Neuron (in vitro differentiated cells): ENCODE measurements at regions not wholly inside any gene's neighbourhood (a gene's known extent, or its start where the extent isn't known, plus 50 kb on each side); places are given as distances from the start of the nearest gene placed in this dataset.

ENCODE experiments used
- H2AFZ ChIP-seq: one replicate; pipeline ENCODE4 v1.6.1; 2013; ENCODE audit warnings: low read depth, mild to moderate bottlenecking, inconsistent platforms, low read length, moderate library complexity
- H3K27me3 ChIP-seq: one replicate; pipeline ENCODE4 v1.6.1; 2013; ENCODE audit warnings: low read length; ENCODE audit not compliant: insufficient read depth
- H3K36me3 ChIP-seq: one replicate; pipeline ENCODE4 v1.6.1; 2013; ENCODE audit warnings: low read length; ENCODE audit not compliant: insufficient read depth
- H3K4me1 ChIP-seq: one replicate; pipeline ENCODE4 v1.6.1; 2013; ENCODE audit warnings: low read length; ENCODE audit not compliant: insufficient read depth
- H3K4me3 ChIP-seq: 2 replicates; pipeline ENCODE4 v1.5.1; 2013; ENCODE audit warnings: mild to moderate bottlenecking, low read length, moderate library complexity
- H3K9me3 ChIP-seq: one replicate; pipeline ENCODE4 v1.6.1; 2013; ENCODE audit warnings: low read length

- Histone ChIP-seq H3K4me1 (no peaks in the 10 kb centered on the region), H3K36me3 (no peaks in the 10 kb centered on the region), H3K27me3 (peaks cover 13% of the 10 kb centered on the region), H3K4me3 (no peak overlapping the region), H3K9me3 (no peaks in the 10 kb centered on the region), H2AFZ (no peak overlapping the region)
Observed at GRCh38 chr9:135240222-135240621, 152.8 kb downstream of the OLFM1 start.

GRCh38 chr9:135240871-135241311 lies 153.4 kb downstream of the OLFM1 start:
- H3K9me3 ChIP-seq: no peaks in the 10 kb centered on the region
- H3K4me3 ChIP-seq: no peak overlapping the region
- no peaks in the 10 kb centered on the region for H3K36me3 ChIP-seq
- H3K27me3 ChIP-seq: peaks cover 13% of the 10 kb centered on the region
- H2AFZ ChIP-seq: no peak overlapping the region
- no peaks in the 10 kb centered on the region for H3K4me1 ChIP-seq

GRCh38 chr9:135241381-135242048 lies 154.0 kb downstream of the OLFM1 start:
- no peaks in the 10 kb centered on the region for H3K36me3 ChIP-seq
- H2AFZ ChIP-seq: no peak overlapping the region
- H3K9me3 ChIP-seq: no peaks in the 10 kb centered on the region
- no peaks in the 10 kb centered on the region for H3K4me1 ChIP-seq
- H3K4me3 ChIP-seq: no peak overlapping the region
- H3K27me3 ChIP-seq: peaks cover 13% of the 10 kb centered on the region

GRCh38 chr9:135242049-135242396 lies 154.6 kb downstream of the OLFM1 start:
- Histone ChIP-seq H3K4me3 (no peak overlapping the region), H2AFZ (no peak overlapping the region), H3K27me3 (peaks cover 13% of the 10 kb centered on the region), H3K9me3 (no peaks in the 10 kb centered on the region), H3K4me1 (no peaks in the 10 kb centered on the region), H3K36me3 (no peaks in the 10 kb centered on the region)

- Histone ChIP-seq H3K27me3 (peaks cover 13% of the 10 kb centered on the region), H3K9me3 (no peaks in the 10 kb centered on the region), H3K4me3 (no peak overlapping the region), H2AFZ (no peak overlapping the region), H3K36me3 (no peaks in the 10 kb centered on the region), H3K4me1 (no peaks in the 10 kb centered on the region)
Observed at GRCh38 chr9:135242406-135242805, 154.9 kb downstream of the OLFM1 start.

- Histone ChIP-seq H3K4me3 (no peak overlapping the region), H2AFZ (no peak overlapping the region), H3K4me1 (no peaks in the 10 kb centered on the region), H3K27me3 (peaks cover 11% of the 10 kb centered on the region), H3K36me3 (no peaks in the 10 kb centered on the region), H3K9me3 (no peaks in the 10 kb centered on the region)
Observed at GRCh38 chr9:135243201-135244190, 156.0 kb downstream of the OLFM1 start.

GRCh38 chr9:135244271-135245221 lies 157.1 kb downstream of the OLFM1 start:
- H3K27me3 ChIP-seq: peaks cover 8% of the 10 kb centered on the region
- H2AFZ ChIP-seq: no peak overlapping the region
- no peak overlapping the region for H3K4me3 ChIP-seq
- H3K4me1 ChIP-seq: no peaks in the 10 kb centered on the region
- H3K9me3 ChIP-seq: no peaks in the 10 kb centered on the region
- no peaks in the 10 kb centered on the region for H3K36me3 ChIP-seq

GRCh38 chr9:135245482-135246247 lies 158.2 kb downstream of the OLFM1 start:
- Histone ChIP-seq H3K4me3 (no peak overlapping the region), H3K4me1 (no peaks in the 10 kb centered on the region), H3K36me3 (no peaks in the 10 kb centered on the region), H3K9me3 (no peaks in the 10 kb centered on the region), H2AFZ (no peak overlapping the region), H3K27me3 (peaks cover 5% of the 10 kb centered on the region)

- Histone ChIP-seq H3K27me3 (peaks cover 5% of the 10 kb centered on the region), H3K36me3 (no peaks in the 10 kb centered on the region), H3K9me3 (no peaks in the 10 kb centered on the region)
Observed at GRCh38 chr9:135246248-135247205, 159.1 kb downstream of the OLFM1 start.

GRCh38 chr9:135247227-135247930 lies 159.9 kb downstream of the OLFM1 start:
- H3K27me3 ChIP-seq: peaks cover 11% of the 10 kb centered on the region
- no peaks in the 10 kb centered on the region for H3K9me3 ChIP-seq
- no peak overlapping the region for H2AFZ ChIP-seq
- H3K4me1 ChIP-seq: no peaks in the 10 kb centered on the region
- no peak overlapping the region for H3K4me3 ChIP-seq
- no peaks in the 10 kb centered on the region for H3K36me3 ChIP-seq

More at GRCh38 chr9:135246248-135247205, 159.1 kb downstream of the OLFM1 start:
- no peak overlapping the region for H3K4me3 ChIP-seq
- H2AFZ ChIP-seq: no peak overlapping the region
- no peaks in the 10 kb centered on the region for H3K4me1 ChIP-seq

- no peak overlapping the region for H3K4me3 ChIP-seq
- peaks cover 16% of the 10 kb centered on the region for H3K27me3 ChIP-seq
- H3K9me3 ChIP-seq: no peaks in the 10 kb centered on the region
- H3K36me3 ChIP-seq: no peaks in the 10 kb centered on the region
- no peak overlapping the region for H2AFZ ChIP-seq
- no peaks in the 10 kb centered on the region for H3K4me1 ChIP-seq
Observed at GRCh38 chr9:135248111-135248510, 160.6 kb downstream of the OLFM1 start.
